Left colon (tissue), 2 donors: ENCODE measurements at regions not wholly inside any gene's neighbourhood (a gene's known extent, or its start where the extent isn't known, plus 50 kb on each side); places are given as distances from the start of the nearest gene placed in this dataset.
"Not testable (repeated sequence)": the region's sequence is repeated elsewhere in the genome, so short reads cannot be mapped to it uniquely, and the experiment has no call there.

Experiments
- ATAC-seq: fragments of 200-7000 bp; cut with Tn5 transposase; one replicate; pipeline ENCODE4 v1.9.1; 2020; ENCODE audit warnings: mild to moderate bottlenecking, moderate library complexity
- DNase-seq, 2 donors: peaks; one replicate each; pipeline ENCODE4 v3.0.0-alpha.2; 2020
- intact Hi-C, 2 donors: fragments of 100-400 bp; cut with DNase I in 1 of 2; cut with micrococcal nuclease in 1 of 2; formaldehyde crosslinking; loops; one replicate each; pipeline versions ENCODE4 v1.11.2 to v1.14.0; 2022; cut with DNase I, micrococcal nuclease
- donor health status: DM: no; HTN: no; CAD: no.
- donor health status: DM: yes; HTN: yes; CAD: no.

GRCh38 chr2:8242739-8243138, 439.1 kb upstream of the ID2 start:
- DNase-seq (no peak), ATAC-seq (no peak)
- intact Hi-C loops: no loop called here

DNA sequence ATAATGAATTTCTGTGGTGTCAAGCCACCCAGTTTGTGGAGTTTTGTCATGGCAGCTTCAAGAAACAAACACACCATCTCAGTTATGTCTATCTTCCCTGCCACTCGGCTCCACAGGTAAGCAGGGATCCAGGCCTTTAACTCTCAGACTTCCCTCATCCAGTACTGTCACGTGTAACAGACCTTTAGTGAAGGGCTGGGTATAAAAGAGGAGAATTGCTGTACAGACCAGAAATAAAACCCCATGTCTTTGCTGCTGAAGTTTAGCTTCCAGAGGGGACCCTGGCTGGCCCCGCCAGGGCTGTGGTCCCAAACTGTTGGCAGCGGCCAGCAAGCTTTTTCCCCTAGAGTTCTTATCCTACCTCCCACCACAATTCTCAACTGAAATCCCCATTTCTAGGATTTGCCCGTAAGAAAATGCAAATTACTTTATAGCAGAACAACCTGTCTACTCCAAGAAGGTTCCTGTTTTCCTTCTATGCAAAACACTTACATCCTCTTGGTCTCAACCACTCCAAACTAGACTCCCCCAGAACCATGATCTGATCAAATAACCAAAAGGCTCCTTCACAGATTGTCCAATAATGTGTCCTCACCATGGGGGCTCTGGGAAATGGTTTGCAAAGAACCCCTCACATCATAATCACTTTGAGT, 438.0 kb upstream of the ID2 start:
- ATAC-seq: no peak
- DNase-seq: no peak
- intact Hi-C loops: no loop called here

DNA sequence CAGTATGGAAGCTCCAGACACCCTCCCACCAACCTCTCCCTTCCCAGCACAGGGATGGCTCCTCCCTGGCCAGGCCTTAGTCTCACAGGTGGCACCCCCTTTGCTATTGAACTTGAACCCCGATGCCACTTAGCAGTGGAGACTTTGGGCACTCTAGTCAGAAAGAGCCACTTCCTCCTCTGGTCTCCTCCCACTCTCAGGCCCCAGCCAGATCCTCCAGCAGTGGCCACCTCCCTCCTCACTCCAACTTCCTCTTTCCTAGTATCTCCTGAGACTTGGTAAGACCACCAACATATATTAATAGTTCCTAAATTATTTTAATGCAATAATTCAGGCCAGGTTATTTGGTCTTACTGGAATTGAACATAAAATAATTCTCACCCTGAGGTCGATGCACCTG, 437.2 kb upstream of the ID2 start:
- DNase-seq (no peak), ATAC-seq (peak; percentile 39)
- intact Hi-C loops: no loop called here

GRCh38 chr2:8246137-8246536, 435.7 kb upstream of the ID2 start:
- intact Hi-C loops: no loop called here
- no peak for DNase-seq
- no peak for ATAC-seq

GRCh38 chr2:8247905-8248622, 433.8 kb upstream of the ID2 start:
- intact Hi-C loops: no loop called here
- ATAC-seq (no peak), DNase-seq (no peak)

DNA sequence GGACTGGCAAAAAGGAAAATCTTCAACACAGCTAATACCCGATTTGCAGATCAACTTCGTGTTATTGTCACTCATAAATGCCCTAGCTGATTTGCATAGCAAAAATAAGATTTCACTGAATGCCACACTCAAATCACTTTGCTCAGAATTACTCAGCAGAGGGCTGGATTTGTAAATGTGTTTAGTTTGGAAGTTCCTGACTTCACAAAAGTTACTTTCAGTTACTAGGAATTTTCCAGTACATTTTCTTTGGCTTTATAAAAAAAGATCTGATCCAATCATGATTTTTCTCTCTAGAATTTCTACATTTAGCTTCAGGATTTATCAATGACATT, 433.3 kb upstream of the ID2 start:
- intact Hi-C loops: no loop called here
- no peak for ATAC-seq
- no peak for DNase-seq

- no peak for ATAC-seq
- intact Hi-C loops: no loop called here
Measured at GRCh38 chr2:8249141-8249540, 432.7 kb upstream of the ID2 start.

DNA sequence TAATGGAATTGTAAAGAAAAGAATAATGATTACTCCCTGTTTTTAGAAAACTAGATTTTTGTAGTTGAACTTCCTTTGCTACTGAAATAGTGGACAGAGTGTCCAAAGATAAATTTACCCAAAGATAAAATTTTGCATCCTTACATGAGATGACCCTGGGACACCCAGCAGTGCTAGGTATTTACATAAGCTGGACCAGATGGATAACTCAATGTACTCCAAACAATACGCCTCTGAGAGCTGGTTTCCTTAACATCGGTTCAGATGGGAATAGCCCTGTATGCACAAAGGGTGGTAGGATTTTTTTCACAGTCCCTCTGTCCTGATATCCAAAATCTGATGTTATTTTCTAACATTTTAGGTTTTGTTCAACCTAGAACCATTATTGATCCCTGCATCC, 432.1 kb upstream of the ID2 start:
- intact Hi-C loops: no loop called here
- ATAC-seq (no peak), DNase-seq (no peak)

More at GRCh38 chr2:8249141-8249540, 432.7 kb upstream of the ID2 start:
- DNase-seq: no peak

- ATAC-seq, DNase-seq, intact Hi-C loops: not testable (repeated sequence)
Measured at GRCh38 chr2:8250290-8250689, 431.6 kb upstream of the ID2 start.

- DNase-seq (no peak), ATAC-seq (no peak)
- intact Hi-C loops: no loop called here
Measured at GRCh38 chr2:8251291-8251690, 430.6 kb upstream of the ID2 start.

DNA sequence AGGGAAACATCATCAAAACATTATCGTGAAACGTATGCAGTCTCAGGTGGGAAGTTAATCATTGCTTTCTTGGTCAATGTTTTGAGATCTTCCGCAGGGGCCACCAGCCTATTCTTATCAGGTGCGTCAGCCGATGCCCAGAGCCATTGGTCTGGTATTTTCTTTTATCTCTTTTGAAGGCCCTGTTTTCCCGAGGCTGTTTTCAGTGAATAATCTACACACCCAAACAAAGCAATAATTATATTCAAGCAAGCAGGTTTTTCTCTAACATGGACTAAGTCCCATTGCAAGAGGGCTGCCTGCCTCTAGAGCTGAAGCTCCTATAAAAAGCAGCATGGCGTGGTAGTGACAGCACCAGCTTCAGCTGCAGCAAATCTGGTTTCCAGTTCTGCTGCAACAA, 430.0 kb upstream of the ID2 start:
- intact Hi-C loops: no loop called here
- DNase-seq (no peak), ATAC-seq (no peak)

GRCh38 chr2:8252997-8253694, 428.7 kb upstream of the ID2 start:
- no peak for ATAC-seq
- DNase-seq: no peak
- intact Hi-C loops: no loop called here

DNA sequence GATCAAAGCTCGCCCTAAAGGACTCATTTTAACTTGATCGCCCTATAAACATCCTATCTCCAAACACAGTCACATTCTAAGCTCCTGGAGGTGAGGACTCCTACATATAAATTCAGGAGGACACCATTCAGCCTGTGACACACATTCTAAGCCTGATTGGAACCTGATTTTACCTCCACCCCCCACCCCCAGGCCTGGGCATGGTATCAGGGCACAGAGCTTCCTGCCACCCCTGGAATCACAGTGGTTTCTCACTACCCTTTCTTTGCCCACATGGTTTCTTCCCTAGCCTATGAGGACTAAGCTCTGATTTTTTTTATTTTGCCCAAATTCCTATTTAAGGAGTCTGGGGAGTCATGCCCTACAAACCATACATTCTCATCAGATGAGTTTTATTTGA, 428.1 kb upstream of the ID2 start:
- intact Hi-C loops: no loop called here
- DNase-seq (no peak), ATAC-seq (no peak)

- DNase-seq, ATAC-seq, intact Hi-C loops: not testable (repeated sequence)
Measured at GRCh38 chr2:8254214-8254613, 427.6 kb upstream of the ID2 start.

DNA sequence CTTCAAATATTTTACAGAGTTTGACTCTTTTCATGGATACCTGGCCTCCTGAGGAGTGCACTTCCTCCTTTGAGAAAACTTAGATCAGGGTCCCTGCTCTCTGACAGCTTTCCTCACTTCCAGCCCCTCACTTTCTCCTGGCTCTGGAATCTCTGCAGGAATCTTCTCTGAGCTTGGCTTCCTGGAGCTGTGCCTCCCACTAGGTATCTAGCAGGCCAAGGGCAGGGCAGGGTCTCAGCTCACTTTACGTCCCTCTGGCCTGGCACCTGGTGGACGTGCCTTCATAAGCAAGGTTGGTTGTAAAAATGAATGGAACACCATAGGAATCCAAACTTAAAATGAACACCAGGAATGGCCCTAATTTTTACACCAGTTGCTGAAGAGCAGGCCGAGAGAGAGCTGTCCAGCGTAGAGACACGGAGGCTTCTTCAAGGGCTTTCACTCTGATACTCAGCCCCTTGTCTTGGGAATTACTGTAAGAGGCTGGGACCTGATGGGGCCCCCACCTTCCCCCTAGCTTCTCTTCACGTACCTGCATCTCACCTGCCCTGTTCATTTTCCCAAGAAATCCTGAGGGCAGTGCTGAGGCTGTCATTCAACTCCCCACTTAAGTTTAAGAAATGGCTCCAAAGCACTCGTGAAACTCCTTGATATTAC, 426.9 kb upstream of the ID2 start:
- ATAC-seq (no peak), DNase-seq (no peak)
- intact Hi-C loops: no loop called here

GRCh38 chr2:8255448-8255800, 426.4 kb upstream of the ID2 start:
- no peak for DNase-seq
- intact Hi-C loops: no loop called here

GRCh38 chr2:8256905-8257304, 425.0 kb upstream of the ID2 start:
- intact Hi-C loops: no loop called here
- peak; percentile 78 for ATAC-seq
- DNase-seq: no peak

More at GRCh38 chr2:8255448-8255800, 426.4 kb upstream of the ID2 start:
- no peak for ATAC-seq

DNA sequence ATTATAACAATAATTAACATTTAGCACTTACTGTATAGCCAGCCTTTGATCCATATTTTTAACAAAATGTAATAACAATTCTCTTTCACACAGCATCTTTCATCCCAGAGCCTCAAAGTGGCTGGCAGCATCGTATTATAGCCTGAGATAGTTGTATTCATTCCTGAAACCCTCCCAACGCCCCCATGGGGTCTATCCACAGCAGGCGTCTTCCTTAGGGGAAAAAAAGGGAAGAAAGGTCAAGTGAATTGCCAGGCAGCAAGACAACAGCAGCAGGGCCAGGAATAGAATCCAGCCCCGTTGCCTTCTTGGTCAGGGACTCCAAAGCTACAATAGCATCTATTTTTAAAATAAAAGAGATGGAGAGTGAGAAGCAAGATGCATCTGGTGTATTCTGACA, 424.4 kb upstream of the ID2 start:
- intact Hi-C loops: no loop called here

GRCh38 chr2:8258406-8258805, 423.4 kb upstream of the ID2 start:
- ATAC-seq: no peak
- intact Hi-C loops: no loop called here

More for the DNA sequence above, 424.4 kb upstream of the ID2 start:
- no peak for ATAC-seq
- DNase-seq: no peak

More at GRCh38 chr2:8258406-8258805, 423.4 kb upstream of the ID2 start:
- DNase-seq: no peak
